GM06990 (cell line): ENCODE measurements at regions not wholly inside any gene's neighbourhood (a gene's known extent, or its start where the extent isn't known, plus 50 kb on each side); places are given as distances from the start of the nearest gene placed in this dataset.

Experiments
- DNase-seq: peaks from one replicate; pipeline ENCODE4 v3.0.0-alpha.2; 2011; ENCODE audit not compliant: insufficient read length; ENCODE audit errors: extremely low read depth
- H3K27me3 ChIP-seq: replicated peaks from 2 replicates; pipeline ENCODE4 v1.6.0; 2011; ENCODE audit warnings: low read length; ENCODE audit not compliant: control insufficient read depth, insufficient read depth
- H3K36me3 ChIP-seq: 2 replicates; pipeline ENCODE4 v1.5.1; 2011; ENCODE audit warnings: low read length; ENCODE audit not compliant: control insufficient read depth, insufficient read depth
- H3K4me3 ChIP-seq: replicated peaks from 2 replicates; pipeline ENCODE4 v1.5.1; 2011; ENCODE audit warnings: low read depth, mild to moderate bottlenecking, control low read depth, low read length
- CTCF ChIP-seq: IDR thresholded peaks from 2 replicates; pipeline ENCODE4 v1.5.1; 2011; ENCODE audit warnings: low read length, control low read depth, mild to moderate bottlenecking, inconsistent platforms; ENCODE audit not compliant: insufficient read depth, poor library complexity, severe bottlenecking

DNA sequence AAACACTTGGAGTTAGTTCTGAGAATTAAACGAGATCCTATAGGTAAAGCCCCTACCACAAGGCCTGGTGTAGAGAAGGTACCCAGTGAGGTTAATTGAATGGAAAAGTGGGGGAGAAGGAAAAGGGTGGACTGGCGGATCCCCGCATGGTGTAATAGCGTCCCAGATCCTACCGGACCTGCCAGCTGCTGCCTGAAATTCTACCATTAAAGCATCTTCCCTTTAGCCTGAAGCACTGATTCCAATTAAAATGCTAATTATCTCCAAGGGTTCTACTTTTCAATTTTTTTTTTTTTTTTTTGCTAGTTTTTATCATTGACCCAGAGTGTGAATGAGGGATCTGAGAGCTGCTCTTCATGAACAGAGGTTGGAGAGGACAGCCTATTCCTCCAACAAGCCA is 237.9 kb downstream of the TLE3 start:
- no peaks in the 10 kb centered on the region for H3K27me3 ChIP-seq
- TF ChIP-seq CTCF: no peak
- no peaks in the 10 kb centered on the region for H3K36me3 ChIP-seq
- DNase-seq: no peak
- no peak overlapping the region for H3K4me3 ChIP-seq

DNA sequence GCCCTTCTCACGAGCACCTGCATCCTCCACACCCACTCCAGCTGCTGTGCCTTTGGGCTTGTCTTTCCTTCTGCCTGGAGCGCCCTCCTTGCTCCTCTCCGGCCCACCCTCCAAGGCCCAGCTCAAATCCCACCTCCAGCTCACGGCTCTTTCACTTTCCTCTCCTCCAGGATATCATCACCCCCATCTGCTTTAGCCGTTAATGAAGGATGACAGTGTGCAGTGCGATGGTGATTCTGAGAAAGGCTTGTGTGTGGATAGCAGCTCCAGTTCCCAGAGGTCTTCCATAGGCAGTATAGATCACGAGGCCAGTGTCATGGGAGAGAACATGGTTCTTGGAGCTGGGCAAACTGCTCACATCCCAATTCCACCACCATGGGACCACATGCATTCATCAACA is 237.4 kb downstream of the TLE3 start:
- no peaks in the 10 kb centered on the region for H3K27me3 ChIP-seq
- TF ChIP-seq CTCF: no peak
- H3K4me3 ChIP-seq: no peak overlapping the region
- no peaks in the 10 kb centered on the region for H3K36me3 ChIP-seq
- DNase-seq: no peak

- no peak for TF ChIP-seq CTCF
- H3K4me3 ChIP-seq: no peak overlapping the region
- no peaks in the 10 kb centered on the region for H3K27me3 ChIP-seq
- no peak for DNase-seq
- no peaks in the 10 kb centered on the region for H3K36me3 ChIP-seq
Measured at GRCh38 chr15:69860921-69861320, 236.8 kb downstream of the TLE3 start.

DNA sequence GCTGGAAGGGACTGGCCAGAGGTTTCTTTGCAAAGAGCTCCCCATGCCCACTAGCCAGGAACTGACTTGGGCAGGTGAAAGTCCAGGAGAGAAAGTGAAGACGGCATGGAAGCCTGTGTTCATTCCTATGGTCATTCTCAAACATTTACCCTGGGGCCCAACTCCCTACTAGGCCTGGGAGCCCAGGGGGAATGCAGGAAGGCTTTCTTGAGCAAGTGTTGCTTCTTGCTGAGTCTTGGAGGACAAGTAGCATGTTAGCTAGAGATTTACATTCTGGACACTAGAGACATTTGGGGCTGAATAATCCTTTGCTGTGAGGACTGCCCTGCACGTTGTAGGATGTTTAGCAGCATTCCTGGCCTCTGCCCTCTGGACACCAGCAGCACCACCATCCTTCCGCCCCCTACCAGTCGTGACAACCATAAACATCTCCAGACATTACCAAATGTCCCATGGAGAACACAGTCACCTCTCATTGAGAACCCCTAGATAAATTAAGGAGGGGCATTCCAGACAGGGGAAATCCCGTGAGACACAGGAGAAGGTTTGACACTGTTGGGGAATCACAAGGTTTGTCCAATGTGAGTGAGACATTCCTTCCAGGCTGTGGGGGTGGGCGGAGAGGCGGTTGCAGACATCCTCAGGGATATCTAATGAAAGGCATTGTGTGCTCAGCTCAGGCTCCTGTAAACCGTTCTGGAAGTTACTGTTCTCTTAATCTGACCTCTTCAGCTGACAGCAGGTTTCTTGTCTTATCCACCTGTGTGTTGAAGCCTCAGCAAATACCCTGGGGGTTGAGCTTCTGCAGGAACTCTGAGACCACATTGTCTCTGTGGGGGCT is 236.2 kb downstream of the TLE3 start:
- no peaks in the 10 kb centered on the region for H3K27me3 ChIP-seq

GRCh38 chr15:69862540-69862939 is 235.2 kb downstream of the TLE3 start:
- Histone ChIP-seq H3K4me3 (no peak overlapping the region), H3K27me3 (no peaks in the 10 kb centered on the region; the same call in 1 of the 2 replicates), H3K36me3 (no peaks in the 10 kb centered on the region)
- DNase-seq: no peak
- no peak for TF ChIP-seq CTCF

More for the DNA sequence above, 236.2 kb downstream of the TLE3 start:
- Histone ChIP-seq H3K4me3 (no peak overlapping the region), H3K36me3 (no peaks in the 10 kb centered on the region)
- DNase-seq: no peak
- TF ChIP-seq CTCF: no peak
